ENCODE measurements at regions not wholly inside any gene's neighbourhood (a gene's known extent, or its start where the extent isn't known, plus 50 kb on each side); places are given as distances from the start of the nearest gene placed in this dataset.
"Not testable (repeated sequence)": the region's sequence is repeated elsewhere in the genome, so short reads cannot be mapped to it uniquely, and the experiment has no call there.

DNA sequence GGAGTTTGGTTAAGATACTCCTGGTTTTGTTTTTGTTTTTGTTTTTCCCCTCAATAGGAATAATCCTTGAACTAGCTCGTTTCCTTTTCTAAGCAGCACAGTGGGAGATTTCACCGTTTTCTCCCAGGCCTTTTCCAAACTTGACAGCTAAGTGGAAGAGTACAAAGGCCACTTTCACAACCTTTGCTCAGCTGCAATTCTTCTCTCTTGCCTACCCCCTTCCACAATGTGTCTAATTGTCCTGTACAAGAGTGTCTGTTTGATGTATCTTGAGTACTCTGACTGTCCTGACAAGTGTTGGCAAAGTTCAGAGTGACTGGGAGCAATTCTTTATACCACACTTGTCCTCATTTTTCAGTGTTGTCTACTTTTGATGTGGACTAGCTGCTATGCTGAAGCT, 674.3 kb upstream of the AMOT start:
- no peak for DNase-seq (ENCODE audit: low spot score)

DNA sequence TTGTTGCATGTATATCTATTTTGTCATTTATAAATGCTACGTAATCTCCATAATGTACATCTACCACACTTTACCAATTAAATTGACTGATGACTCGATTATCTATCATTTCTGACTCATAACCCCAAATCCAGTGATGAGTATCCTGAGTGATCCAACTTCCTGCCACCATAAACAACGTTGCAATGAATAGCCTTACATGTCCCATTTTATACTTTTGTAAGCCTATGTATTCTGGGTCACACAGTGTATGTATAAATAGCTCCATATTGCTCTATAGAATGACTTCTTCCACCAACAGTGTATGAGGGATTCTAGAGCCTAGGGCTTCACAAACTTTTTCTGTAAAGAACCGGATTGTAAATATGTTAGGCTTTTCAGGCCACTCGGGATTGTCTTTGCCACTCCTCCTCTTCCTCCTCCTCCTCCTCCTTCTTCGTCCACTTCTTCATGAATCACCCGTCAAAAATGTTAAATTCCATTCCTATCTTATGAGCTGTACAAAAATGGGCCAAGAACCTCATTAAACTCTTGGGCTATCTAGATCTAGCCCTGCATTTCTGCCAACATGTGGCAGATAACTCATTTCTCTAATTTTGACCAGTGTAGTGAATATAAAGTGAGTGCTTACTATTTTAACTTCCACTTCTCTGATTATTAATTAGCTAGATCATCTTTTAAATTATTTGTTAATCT, 672.2 kb upstream of the AMOT start:
- no peak for DNase-seq (ENCODE audit: low spot score)

DNA sequence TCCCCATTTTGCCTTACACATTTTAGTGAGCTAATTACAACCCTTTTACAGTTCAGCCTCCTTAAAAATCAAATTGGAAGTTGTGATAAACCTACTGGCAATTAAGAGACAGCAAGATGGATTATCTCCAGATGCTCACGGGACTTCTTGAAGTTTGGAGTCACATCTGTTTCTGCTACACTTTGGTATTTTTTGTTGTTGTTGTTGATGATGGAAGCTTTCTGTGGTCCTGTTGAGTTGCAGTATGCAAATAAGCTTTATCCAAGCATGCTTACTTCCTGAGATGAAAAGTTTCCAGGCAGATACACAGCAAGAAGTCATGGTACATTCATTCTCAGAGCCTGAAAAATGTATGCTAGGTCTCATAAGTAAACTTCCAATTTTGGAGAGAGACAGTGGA, 670.0 kb upstream of the AMOT start:
- no peak for DNase-seq (ENCODE audit: low spot score)

DNA sequence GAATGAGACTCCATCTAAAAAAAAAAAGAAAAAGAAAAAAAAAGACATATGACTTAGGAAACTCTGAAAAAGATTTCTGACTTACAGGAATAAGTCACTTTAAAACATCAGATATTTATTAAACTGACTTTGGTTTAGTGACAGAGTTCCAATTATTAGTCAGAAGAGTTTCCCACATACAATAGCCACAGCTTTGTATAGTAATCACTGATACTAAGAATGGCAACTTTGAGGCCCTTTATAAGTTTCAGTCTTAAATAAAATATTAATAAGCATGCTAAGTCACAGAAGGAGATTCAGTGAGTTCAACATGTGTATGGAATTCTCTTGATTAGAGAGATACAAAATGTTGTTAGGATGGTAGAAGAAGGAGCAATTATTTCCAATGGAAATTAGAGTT, 652.3 kb upstream of the AMOT start:
- no peak for DNase-seq (ENCODE audit: low spot score)

DNA sequence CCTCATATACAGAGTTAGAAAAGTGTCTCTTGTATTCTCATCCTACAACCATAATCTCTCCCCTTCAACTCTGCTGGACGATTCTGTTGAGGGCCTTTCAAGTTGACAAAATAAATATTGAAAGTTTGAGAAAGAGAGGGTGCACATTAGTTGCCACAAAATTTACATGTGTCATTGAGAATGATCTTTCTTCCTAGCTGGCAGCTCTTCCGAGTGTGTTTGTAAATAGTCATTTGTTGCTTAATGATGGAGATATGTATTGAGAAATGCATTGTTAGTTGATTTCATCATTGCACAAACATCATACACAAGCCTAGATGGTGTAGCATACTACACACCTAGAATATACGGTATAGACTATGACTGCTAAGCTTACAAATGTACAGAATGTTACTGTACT, 632.8 kb upstream of the AMOT start:
- DNase-seq (ENCODE audit: low spot score) = no peak

DNA sequence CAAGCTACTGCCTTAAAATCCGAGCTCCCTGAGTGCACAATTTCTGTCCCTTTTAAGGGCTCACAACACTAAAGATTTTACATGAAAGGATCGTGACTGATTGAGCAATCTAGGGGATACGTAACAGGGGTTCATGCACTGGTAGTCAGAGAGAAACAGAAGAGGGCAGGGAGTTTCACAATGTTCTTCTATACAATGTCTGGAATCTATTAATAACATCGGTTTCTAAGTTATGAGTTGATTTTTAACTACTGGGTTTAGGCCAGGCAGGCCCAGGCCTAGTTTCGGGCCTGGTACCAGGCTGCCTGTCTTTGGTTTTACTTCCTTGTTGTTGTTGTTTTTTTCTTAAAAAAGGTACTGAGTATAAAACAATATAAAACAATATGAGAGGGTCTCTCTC, 632.4 kb upstream of the AMOT start:
- DNase-seq (ENCODE audit: low spot score) = not testable (repeated sequence)

DNA sequence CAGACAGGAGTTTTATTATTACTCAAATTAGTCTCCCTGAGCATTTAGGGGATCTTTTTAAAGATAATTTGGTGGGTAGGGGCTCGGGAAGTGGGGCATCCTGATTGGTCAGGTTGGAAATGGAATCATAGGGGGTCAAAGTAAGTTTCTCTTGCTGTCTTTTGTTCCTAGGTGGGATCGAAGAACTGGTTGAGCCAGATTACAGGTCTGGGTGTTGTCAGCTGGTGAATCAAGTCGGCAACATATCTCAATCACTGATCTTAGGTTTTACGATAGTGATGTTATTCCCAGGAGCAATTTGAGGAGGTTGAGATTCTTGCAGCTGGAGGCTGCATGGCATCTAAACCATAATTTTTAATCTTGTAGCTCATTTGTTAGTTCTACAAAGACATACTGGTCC, 629.5 kb upstream of the AMOT start:
- no peak for DNase-seq (ENCODE audit: low spot score)

DNA sequence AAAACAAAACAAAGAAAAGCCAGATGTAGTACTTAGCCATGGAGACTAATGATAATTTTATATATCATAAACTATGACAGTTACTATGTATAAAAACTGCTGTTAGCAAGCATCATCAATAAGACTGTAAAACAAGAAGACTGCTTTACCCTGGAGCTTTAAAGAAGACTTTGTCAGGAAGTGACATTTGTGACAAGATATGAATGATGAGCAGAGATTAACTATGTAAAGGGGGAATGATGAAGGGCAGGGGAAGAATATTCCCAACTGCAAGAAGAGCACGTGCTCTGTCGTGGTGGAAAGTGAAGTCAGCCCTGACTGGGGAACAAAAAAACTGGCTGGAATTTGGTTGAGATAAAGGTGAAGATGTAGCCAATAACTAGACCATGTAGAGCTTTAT, 617.1 kb upstream of the AMOT start:
- DNase-seq (ENCODE audit: low spot score) = no peak

DNA sequence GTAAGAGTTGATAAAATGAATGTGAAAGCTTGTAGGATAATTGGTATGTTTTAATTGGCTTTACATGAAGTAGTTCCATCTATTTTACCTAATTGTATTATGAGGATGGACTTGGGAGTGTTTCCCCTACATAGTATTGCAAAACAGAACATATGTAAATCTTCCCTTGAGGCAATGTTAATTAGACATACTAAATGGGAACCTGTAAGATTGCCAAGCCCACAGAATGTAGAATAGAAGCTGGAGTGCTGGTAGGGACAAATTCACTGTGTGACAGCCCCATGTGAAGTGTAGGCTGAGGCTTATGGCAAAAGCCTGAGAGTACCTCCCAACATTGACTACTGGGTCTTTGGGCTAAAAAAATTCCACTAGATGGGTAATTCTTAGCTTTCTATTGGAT, 615.0 kb upstream of the AMOT start:
- DNase-seq (ENCODE audit: low spot score) = no peak

DNA sequence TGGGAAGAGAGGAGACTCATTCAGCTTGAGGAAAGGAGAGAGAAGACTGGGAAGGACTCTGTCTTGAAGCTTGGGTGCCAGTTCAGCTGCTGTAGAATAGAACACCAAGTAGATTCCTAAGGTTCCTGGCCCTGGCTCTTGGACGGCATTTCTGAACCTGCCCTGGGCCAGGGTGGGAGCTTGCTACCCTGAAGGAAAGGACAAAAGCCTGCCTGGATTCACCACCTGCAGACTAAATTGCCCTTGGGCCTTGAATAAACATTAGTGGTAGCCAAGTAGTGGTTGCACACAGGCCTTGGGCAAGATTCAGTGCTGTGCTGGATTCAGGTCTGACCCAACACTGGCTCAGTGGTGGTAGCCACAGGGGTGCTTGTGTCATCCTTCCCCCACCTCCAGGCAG, 588.4 kb upstream of the AMOT start:
- no peak for DNase-seq (ENCODE audit: low spot score)

DNA sequence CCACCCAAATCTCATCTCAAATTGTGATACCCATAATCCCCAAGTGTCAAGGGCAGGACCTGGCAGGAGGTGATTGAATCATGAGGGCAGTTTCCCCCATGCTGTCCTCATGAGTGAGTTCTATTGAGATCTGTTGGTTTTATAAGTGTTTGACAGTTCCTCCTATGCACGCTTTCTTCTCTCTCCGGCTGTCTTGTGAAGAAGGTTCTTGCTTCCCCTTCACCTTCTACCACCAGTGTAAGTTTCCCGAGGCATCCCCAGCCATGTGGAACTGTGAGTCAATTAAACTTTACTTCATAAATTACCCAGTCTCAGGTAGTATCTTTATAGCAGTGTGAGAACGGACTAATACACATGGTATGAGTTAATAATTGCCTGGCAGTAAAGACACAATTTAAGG, 581.7 kb upstream of the AMOT start:
- no peak for DNase-seq (ENCODE audit: low spot score)

DNA sequence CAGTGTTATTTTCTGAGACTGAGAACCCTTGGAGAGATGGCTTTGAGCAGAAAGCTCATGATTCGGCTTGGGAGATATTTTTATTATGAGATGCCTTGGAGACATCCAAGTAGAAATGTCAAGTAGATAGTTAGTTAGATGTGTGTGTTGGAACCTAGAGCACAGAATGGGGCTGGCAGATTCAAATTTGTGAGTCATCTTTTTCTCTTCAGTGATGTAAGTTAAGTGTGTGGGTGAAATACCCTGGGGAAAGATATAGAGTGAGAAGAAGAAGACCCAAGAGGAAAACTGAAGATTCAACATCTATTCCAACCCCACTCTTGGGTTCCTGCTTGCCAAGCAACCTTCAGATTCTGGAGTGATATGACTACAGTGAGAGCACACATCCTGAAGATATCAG, 580.8 kb upstream of the AMOT start:
- DNase-seq (ENCODE audit: low spot score) = no peak

DNA sequence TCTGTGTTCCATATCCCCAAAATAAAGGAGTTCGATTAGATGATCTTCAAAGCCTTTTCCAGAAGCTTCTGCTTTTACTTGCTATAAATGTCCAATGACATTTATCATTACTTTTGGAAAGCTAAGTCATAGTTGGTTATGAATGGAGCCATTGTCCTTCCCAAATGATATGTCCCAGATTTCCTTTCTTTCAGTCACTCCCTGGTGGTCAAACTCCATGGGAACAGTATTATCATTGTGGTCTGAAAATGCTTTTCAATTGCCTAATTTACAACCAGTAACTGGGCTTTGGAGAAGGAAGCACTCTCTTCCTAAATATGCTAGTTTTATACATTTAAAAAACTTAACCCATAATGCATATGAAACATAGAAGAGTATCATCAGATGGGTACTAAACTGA, 571.5 kb upstream of the AMOT start:
- DNase-seq (ENCODE audit: low spot score) = no peak

DNA sequence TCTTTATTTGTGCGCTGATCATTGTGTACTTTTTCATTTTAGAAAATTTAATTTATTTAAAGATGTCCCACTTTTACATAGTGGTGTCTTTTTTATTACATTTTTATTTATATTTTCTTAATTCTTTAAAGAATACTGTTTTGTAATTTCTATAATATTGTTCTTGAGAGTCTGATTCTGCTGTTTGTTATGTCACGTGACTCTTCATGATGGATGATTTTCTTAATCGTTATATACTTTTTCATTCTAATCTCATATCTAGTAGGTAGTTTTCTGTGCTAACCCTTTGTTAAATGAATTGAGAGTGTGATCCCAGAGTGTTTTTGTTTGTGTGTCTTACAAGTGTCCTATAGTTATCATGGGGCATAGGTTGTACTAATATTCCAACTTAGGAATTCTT, 568.2 kb upstream of the AMOT start:
- no peak for DNase-seq (ENCODE audit: low spot score)

DNA sequence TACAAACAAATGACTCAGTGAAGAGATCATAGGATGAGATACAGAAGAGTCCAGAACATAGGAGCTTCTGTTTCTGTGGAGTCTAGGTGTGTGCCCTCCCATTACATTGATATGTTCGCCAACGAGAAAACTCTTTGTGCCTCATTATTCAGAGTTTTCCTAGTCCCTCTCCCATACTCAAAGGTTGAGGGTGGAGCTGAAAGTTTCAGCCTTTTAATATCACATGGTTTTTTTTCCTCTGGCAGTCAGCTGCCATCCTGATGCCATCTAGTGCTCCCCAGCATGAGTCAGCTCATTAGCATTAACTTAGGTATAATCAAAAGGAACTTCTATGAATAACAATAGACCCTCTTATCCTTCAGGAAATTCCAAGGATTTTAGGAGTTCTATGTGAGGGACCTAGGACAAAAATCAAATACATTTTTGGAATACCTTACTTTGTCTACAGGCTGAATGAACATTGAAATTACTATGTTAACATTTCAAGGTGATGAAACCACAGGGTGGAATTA, 559.6 kb upstream of the AMOT start:
- DNase-seq (ENCODE audit: low spot score) = no peak

DNA sequence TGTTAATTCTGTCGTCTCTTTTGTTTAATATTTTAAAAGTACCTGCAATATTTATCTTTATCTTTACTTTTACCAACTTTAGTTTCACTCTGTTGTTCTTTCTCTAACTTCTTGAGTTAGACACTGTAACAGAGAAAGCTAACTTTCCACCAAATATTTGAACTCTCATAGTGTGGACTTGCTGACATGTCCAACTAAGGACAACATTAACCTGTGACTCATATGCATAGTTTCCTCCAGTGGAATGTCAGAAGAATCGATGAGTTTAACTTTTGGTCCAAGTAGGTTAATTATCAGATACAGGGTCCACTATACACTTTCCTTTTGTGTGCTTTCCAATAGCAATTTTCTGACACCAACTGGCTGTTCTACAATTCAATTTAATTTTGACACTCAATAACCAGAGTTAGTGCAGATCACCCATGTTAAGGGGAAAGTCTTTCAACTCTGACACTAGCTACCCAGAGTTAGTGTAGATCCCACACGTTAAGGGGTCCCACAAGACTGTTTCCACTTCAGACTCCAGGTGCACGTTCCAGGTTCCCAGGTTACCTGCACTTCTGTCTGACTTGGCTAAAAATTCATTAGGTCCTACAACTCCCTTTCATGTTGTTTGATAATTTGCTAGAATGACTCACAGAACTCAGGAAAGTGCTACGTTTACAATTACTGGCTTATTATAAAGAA, 559.0 kb upstream of the AMOT start:
- DNase-seq (ENCODE audit: low spot score) = no peak

DNA sequence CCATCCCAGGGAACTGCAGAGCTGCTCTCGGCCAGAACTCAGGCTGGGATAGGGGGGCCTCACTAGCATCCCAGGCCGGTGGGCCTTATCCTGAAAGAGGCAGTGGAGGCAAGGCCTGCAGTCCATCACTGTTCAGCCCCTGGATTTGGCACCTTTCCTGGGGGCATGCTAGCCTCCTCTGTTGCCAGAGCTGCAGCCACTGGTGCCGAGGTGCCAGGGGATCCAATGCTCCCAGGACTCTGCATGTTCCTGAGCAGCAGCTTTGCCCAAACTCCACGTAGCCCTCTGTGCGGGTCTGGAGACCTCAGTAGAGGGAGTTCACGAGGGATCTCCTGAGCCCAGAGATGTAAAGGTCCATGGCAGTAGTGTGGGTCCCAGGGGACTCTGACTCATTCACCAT, 551.7 kb upstream of the AMOT start:
- DNase-seq (ENCODE audit: low spot score) = no peak

DNA sequence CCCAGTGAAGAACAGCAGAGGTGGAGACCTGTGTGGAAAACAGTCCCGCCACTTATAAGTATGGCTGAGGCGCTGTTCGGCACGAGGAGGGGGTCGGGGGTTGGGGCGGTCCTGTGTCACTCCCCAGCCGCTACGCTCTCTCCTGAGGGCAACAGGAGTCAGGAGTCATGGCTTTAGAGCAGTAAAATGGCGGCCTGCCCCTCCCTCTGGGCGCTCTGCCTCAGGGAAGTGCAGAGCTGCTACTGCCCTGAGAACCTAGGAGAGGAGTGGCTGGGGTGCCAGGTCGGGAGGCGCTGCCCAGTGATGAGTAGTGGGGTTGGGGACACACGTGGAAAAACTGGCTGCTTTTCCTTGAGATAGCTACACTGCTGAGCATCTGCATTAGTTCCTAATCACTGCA, 551.2 kb upstream of the AMOT start:
- DNase-seq (ENCODE audit: low spot score) = no peak

DNA sequence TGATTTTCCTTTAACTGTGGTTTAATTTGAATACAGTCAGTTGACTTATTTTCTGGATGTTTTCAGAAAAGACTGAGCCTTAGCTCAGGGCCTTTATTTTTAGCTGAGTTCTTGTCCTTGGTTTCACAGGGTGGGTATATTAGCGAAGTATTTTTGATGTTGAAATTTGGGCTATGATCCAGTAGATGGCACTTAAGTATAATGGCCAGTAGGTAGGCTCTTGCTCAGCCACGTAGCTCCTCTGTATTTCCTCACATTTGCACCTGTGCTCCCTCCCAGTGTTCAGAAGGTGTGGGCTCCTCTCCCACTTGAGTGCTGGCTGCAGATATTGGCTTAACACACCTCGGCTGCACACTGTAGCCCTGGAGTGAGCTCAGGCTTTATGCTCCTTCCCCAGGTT, 549.9 kb upstream of the AMOT start:
- no peak for DNase-seq (ENCODE audit: low spot score)

DNA sequence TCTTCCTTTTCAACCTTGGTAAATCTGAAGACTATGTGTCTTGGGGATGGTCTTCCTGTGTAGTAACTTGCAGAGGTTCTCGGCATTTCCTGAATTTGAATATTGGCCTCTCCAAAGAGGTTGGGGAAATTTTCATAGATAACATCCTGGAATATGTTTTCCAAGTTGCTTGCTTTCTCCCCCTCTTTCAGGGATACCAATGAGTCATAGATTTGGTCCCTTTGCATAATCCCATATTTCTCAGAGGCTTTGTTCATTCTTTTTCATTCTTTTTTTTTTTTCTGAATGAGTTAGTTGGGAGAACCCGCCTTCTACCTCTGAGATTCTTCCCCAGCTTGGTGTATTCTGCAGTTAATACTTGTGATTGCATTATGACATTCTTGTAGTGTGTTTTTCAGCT, 549.2 kb upstream of the AMOT start:
- DNase-seq (ENCODE audit: low spot score) = no peak

DNA sequence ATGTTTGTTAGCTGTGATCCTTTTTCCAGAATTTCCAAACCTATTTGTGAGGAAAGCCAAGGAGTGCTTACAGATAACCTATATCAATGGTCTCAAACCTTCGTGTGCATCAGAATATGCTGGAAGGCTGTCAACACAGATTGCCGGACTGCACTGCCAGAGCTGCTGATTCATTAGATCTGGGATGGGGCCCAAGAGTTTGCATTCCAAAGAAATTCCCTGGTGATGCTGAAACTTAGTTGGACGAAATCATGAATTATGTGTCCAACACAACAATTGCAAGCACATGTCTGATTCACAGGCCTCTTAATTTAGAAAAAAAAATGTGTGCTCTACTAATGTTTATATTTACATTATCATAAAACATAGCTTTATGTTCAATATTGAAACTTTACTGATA, 544.0 kb upstream of the AMOT start:
- no peak for DNase-seq (ENCODE audit: low spot score)

DNA sequence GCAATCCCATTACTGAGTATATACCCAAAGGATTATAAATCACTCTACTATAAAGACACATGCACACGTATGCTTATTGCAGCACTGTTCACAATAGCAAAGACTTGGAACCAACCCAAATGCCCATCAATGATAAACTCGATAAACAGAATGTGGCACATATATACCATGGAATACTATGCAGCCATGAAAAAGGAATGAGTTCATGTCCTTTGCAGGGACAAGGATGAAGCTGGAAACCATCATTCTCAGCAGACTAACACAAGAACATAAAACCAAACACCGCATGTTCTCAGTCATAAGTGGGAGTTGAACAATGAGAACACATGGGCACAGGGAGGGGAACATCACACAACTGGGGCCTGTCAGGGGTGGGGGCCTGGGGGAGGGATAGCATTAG, 532.8 kb upstream of the AMOT start:
- not testable (repeated sequence) for DNase-seq (ENCODE audit: low spot score)

DNA sequence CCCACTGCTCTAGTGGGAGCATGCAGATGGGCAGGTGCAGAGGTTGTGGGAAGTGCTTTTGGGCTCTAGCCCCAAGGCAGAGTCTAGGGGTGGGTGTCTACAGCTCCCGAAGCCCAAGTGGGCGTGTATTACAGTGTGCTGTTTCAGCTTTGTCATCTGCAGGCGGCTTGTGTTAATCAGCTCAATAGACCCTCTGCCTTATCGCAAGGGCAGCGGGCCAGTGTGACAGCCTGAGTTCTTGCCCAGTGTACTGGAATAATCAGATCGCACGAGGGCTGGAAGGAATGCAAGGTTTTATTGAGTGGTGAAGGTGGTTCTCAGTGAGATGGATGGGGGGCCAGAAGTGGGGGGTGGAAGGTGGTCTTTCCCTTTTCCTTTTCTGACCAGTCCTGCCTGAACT, 529.4 kb upstream of the AMOT start:
- DNase-seq (ENCODE audit: low spot score) = no peak

DNA sequence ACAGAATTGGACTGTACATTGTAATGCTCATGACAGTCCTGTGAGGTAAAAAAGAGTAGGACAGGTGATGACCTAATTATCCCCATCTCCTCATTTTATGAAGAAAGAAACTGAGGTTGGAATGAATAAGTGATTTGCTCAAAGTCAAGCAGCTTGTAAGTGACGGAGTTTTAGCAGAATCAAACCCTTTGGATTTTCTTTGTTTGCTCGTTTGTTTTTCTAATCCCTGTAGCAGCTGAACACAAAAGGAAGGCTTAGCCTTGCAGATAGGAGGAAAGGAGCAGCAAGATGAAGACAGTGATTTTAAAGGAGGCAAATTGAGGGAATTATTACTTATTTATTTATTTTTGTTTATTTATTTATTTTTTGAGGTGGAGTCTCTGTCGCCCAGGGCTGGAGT, 528.4 kb upstream of the AMOT start:
- no peak for DNase-seq (ENCODE audit: low spot score)

All from hematopoietic multipotent progenitor cell treated with erythropoietin and hydrocortisone succinate and interleukin-3 and kit ligand, for 17 days (in vitro differentiated cells).